ENCODE measurements at regions not wholly inside any gene's neighbourhood (a gene's known extent, or its start where the extent isn't known, plus 50 kb on each side); places are given as distances from the start of the nearest gene placed in this dataset.

GRCh38 chr2:14355102-14355501, 277.4 kb upstream of the LRATD1 start:
- TF ChIP-seq BRCA1 (IDR thresholded peaks at IDR 0.05; ENCODE audit: low read depth, low read length): no peak
- no peak for TF ChIP-seq EGR1 (IDR thresholded peaks at IDR 0.05; ENCODE audit: borderline replicate concordance, low read depth, low read length)
- no peak for TF ChIP-seq SP4 (IDR thresholded peaks at IDR 0.05; ENCODE audit: low read length)
- no peak for TF ChIP-seq HDAC2 (IDR thresholded peaks at IDR 0.05; ENCODE audit: borderline replicate concordance in 1 of 2, low read depth in 2 of 2, low read length in 2 of 2)
- TF ChIP-seq, protein P1, sequence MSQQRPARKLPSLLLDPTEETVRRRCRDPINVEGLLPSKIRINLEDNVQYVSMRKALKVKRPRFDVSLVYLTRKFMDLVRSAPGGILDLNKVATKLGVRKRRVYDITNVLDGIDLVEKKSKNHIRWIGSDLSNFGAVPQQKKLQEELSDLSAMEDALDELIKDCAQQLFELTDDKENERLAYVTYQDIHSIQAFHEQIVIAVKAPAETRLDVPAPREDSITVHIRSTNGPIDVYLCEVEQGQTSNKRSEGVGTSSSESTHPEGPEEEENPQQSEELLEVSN (IDR thresholded peaks at IDR 0.05): no peak
- Histone ChIP-seq H3K18ac (ENCODE audit: extremely low read depth, low read length) (no peak overlapping the region), H3K14ac (ENCODE audit: insufficient read length) (no peak overlapping the region), H3K23me2 (ENCODE audit: low read depth, low read length) (no peaks in the 10 kb centered on the region), H4K91ac (replicated peaks; ENCODE audit: insufficient read length, low read length) (no peak overlapping the region), H2BK5ac (ENCODE audit: low read depth, low read length) (no peak overlapping the region), H4K5ac (ENCODE audit: insufficient read length, low read depth, low read length) (no peak overlapping the region), H2BK20ac (ENCODE audit: low read length) (no peak overlapping the region), H3K36me3 (ENCODE audit: control insufficient read depth in 2 of 4, insufficient read depth in 4 of 4, low read length in 3 of 4) (no peaks in the 10 kb centered on the region), H3K4me1 (replicated peaks in 1 of 4; ENCODE audit: control insufficient read depth in 3 of 4, insufficient read depth in 4 of 4, low read length in 3 of 4) (no peaks in the 10 kb centered on the region; a peak in 1 of 7 replicates), H3K4ac (replicated peaks; ENCODE audit: insufficient read length, low read depth, low read length) (no peak overlapping the region), H2BK12ac (ENCODE audit: low read depth, low read length) (no peak overlapping the region), H3K4me2 (ENCODE audit: insufficient read depth in 1 of 2, low read depth in 2 of 2, low read length in 2 of 2) (no peak overlapping the region), H2BK120ac (replicated peaks; ENCODE audit: low read depth, low read length) (no peak overlapping the region), H2AFZ (ENCODE audit: low read length) (no peak overlapping the region), H3K4me3 (ENCODE audit: extremely low read depth in 1 of 4, insufficient read depth in 2 of 4, low read depth in 3 of 4, low read length in 4 of 4) (no peak overlapping the region), H3K79me1 (ENCODE audit: low read depth, low read length) (no peaks in the 10 kb centered on the region), H3K9ac (replicated peaks in 1 of 4; ENCODE audit: extremely low read depth in 1 of 4, low read depth in 3 of 4, low read length in 3 of 4) (no peak overlapping the region), H4K20me1 (replicated peaks in 1 of 2; ENCODE audit: control insufficient read depth in 1 of 2, insufficient read depth in 2 of 2, low read length in 2 of 2) (no peaks in the 10 kb centered on the region), H3K27ac (ENCODE audit: low read depth, low read length) (no peak overlapping the region), H3K9me3 (ENCODE audit: insufficient read depth in 2 of 2, low read depth in 1 of 2, low read length in 1 of 2) (no peaks in the 10 kb centered on the region), H3K23ac (ENCODE audit: insufficient read length) (no peak overlapping the region), H4K8ac (ENCODE audit: extremely low read depth, insufficient read depth, low read length) (no peak overlapping the region), H2AK5ac (ENCODE audit: low read depth, low read length) (no peak overlapping the region), H3K79me2 (ENCODE audit: control insufficient read depth in 1 of 2, insufficient read depth in 2 of 2, low read length in 2 of 2) (no peaks in the 10 kb centered on the region), H3K56ac (replicated peaks; ENCODE audit: insufficient read length, low read depth, low read length) (no peak overlapping the region), H3K27me3 (replicated peaks in 1 of 4; ENCODE audit: control insufficient read depth in 3 of 4, extremely low read depth in 1 of 4, insufficient read depth in 3 of 4, low read length in 3 of 4) (no peaks in the 10 kb centered on the region), H2BK15ac (ENCODE audit: low read length) (no peak overlapping the region)
- no peak for FAIRE-seq
- POLR2A ChIA-PET (ENCODE audit: partially characterized antibody): no interaction called here
- no peak for DNase-seq (ENCODE audit: low read depth in 1 of 2, low spot score in 2 of 2)
- WGBS, 2 experiments (ENCODE audit: extremely low coverage in 1 of 2, insufficient coverage in 1 of 2, insufficient read length in 1 of 2, insufficient replicate concordance in 2 of 2, low coverage in 1 of 2, low lambda C conversion rate in 2 of 2, missing lambda C conversion rate in 1 of 2): 65% methylated on average over 2 of the region's 2 CpGs; no CpG with 5 or more reads in 1 of the 2 experiments
- CTCF ChIA-PET (ENCODE audit: partially characterized antibody): no interaction called here

All from H1 (cell line).